ENCODE measurements at regions not wholly inside any gene's neighbourhood (a gene's known extent, or its start where the extent isn't known, plus 50 kb on each side); places are given as distances from the start of the nearest gene placed in this dataset.

GRCh38 chr15:26201177-26201858, 338.2 kb upstream of the ATP10A start:
- Histone ChIP-seq H3K9ac (ENCODE audit: insufficient read depth in 1 of 2, low read length in 2 of 2) (no peak overlapping the region), H3K36me3 (ENCODE audit: control insufficient read depth in 4 of 4, insufficient read depth in 4 of 4, low read length in 4 of 4) (no peaks in the 10 kb centered on the region), H3K4me3 (no peak overlapping the region), H3K27ac (ENCODE audit: low read depth in 1 of 2, low read length in 1 of 2) (no peak overlapping the region), H3K27me3 (ENCODE audit: control insufficient read depth in 3 of 3, insufficient read depth in 3 of 3, low read length in 2 of 3) (no peaks in the 10 kb centered on the region), H3K4me1 (ENCODE audit: control insufficient read depth in 5 of 5, insufficient read depth in 5 of 5, low read length in 5 of 5) (no peaks in the 10 kb centered on the region), H3K9me3 (ENCODE audit: control insufficient read depth in 4 of 4, insufficient read depth in 3 of 4, low read length in 3 of 4) (no peaks in the 10 kb centered on the region)
- no peak for TF ChIP-seq CTCF (IDR thresholded peaks at IDR 0.05; ENCODE audit: control extremely low read depth, extremely low read depth)
- ATAC-seq (ENCODE audit: insufficient read depth, low FRiP score) (no peak), DNase-seq (no peak)
- WGBS, 2 donors, result 57 to 62% methylated on average over 9 of the region's 9 CpGs

GRCh38 chr15:26200427-26200826, 337.3 kb upstream of the ATP10A start:
- no peak for TF ChIP-seq CTCF (IDR thresholded peaks at IDR 0.05; ENCODE audit: control extremely low read depth, extremely low read depth)
- Histone ChIP-seq H3K27me3 (ENCODE audit: control insufficient read depth in 3 of 3, insufficient read depth in 3 of 3, low read length in 2 of 3) (no peaks in the 10 kb centered on the region), H3K9ac (ENCODE audit: insufficient read depth in 1 of 2, low read length in 2 of 2) (no peak overlapping the region), H3K4me1 (ENCODE audit: control insufficient read depth in 5 of 5, insufficient read depth in 5 of 5, low read length in 5 of 5) (no peaks in the 10 kb centered on the region), H3K9me3 (ENCODE audit: control insufficient read depth in 4 of 4, insufficient read depth in 3 of 4, low read length in 3 of 4) (no peaks in the 10 kb centered on the region), H3K36me3 (ENCODE audit: control insufficient read depth in 4 of 4, insufficient read depth in 4 of 4, low read length in 4 of 4) (no peaks in the 10 kb centered on the region), H3K4me3 (no peak overlapping the region), H3K27ac (ENCODE audit: low read depth in 1 of 2, low read length in 1 of 2) (no peak overlapping the region)
- no peak for DNase-seq
- ATAC-seq (ENCODE audit: insufficient read depth, low FRiP score), result no peak
- 55 to 66% methylated on average over 8 of the region's 8 CpGs for WGBS, 2 donors

- DNase-seq, result no peak
- ATAC-seq (ENCODE audit: insufficient read depth, low FRiP score), result no peak
- no peak overlapping the region for H3K4me3 ChIP-seq
- H3K4me1 ChIP-seq (ENCODE audit: control insufficient read depth in 5 of 5, insufficient read depth in 5 of 5, low read length in 5 of 5), result no peaks in the 10 kb centered on the region
- 89 to 95% methylated on average over 5 of the region's 5 CpGs for WGBS, 2 donors
- H3K27ac ChIP-seq (ENCODE audit: low read depth in 1 of 2, low read length in 1 of 2), result no peak overlapping the region
- no peaks in the 10 kb centered on the region for H3K36me3 ChIP-seq (ENCODE audit: control insufficient read depth in 4 of 4, insufficient read depth in 4 of 4, low read length in 4 of 4)
- no peaks in the 10 kb centered on the region for H3K9me3 ChIP-seq (ENCODE audit: control insufficient read depth in 4 of 4, insufficient read depth in 3 of 4, low read length in 3 of 4)
- no peak for TF ChIP-seq CTCF (IDR thresholded peaks at IDR 0.05; ENCODE audit: control extremely low read depth, extremely low read depth)
- H3K27me3 ChIP-seq (ENCODE audit: control insufficient read depth in 3 of 3, insufficient read depth in 3 of 3, low read length in 2 of 3), result no peaks in the 10 kb centered on the region
- H3K9ac ChIP-seq (ENCODE audit: insufficient read depth in 1 of 2, low read length in 2 of 2), result no peak overlapping the region
These were observed 334.6 kb upstream of the ATP10A start for GRCh38 chr15:26197719-26198118.

- 44 to 57% methylated on average over 1 of the region's 1 CpG for WGBS, 2 donors
- no peak overlapping the region for H3K27ac ChIP-seq (ENCODE audit: low read depth in 1 of 2, low read length in 1 of 2)
- ATAC-seq (ENCODE audit: insufficient read depth, low FRiP score) (no peak), DNase-seq (no peak)
- H3K36me3 ChIP-seq (ENCODE audit: control insufficient read depth in 4 of 4, insufficient read depth in 4 of 4, low read length in 4 of 4), result no peaks in the 10 kb centered on the region
- no peak for TF ChIP-seq CTCF (IDR thresholded peaks at IDR 0.05; ENCODE audit: control extremely low read depth, extremely low read depth)
- H3K9ac ChIP-seq (ENCODE audit: insufficient read depth in 1 of 2, low read length in 2 of 2), result no peak overlapping the region
- H3K27me3 ChIP-seq (ENCODE audit: control insufficient read depth in 3 of 3, insufficient read depth in 3 of 3, low read length in 2 of 3), result no peaks in the 10 kb centered on the region
- no peaks in the 10 kb centered on the region for H3K4me1 ChIP-seq (ENCODE audit: control insufficient read depth in 5 of 5, insufficient read depth in 5 of 5, low read length in 5 of 5)
- no peak overlapping the region for H3K4me3 ChIP-seq
- H3K9me3 ChIP-seq (ENCODE audit: control insufficient read depth in 4 of 4, insufficient read depth in 3 of 4, low read length in 3 of 4), result no peaks in the 10 kb centered on the region
These were observed 333.9 kb upstream of the ATP10A start for GRCh38 chr15:26197060-26197459.

All from lung (tissue), 11 donors.